GM20000 (cell line): ENCODE measurements at regions not wholly inside any gene's neighbourhood (a gene's known extent, or its start where the extent isn't known, plus 50 kb on each side); places are given as distances from the start of the nearest gene placed in this dataset.
"Not testable (repeated sequence)": the region's sequence is repeated elsewhere in the genome, so short reads cannot be mapped to it uniquely, and the experiment has no call there.

ENCODE experiments used
- DNase-seq: peaks from one replicate; pipeline ENCODE4 v3.0.0; 2012; ENCODE audit warnings: low spot score
- TF ChIP-seq, protein P1 (sequence below): IDR thresholded peaks from 2 replicates; pipeline ENCODE4 v1.5.1; 2012; ENCODE audit warnings: mild to moderate bottlenecking, control low read depth; ENCODE audit errors: extremely low read depth, missing control alignments

- peak; percentile 77 for DNase-seq
- TF ChIP-seq, protein P1, sequence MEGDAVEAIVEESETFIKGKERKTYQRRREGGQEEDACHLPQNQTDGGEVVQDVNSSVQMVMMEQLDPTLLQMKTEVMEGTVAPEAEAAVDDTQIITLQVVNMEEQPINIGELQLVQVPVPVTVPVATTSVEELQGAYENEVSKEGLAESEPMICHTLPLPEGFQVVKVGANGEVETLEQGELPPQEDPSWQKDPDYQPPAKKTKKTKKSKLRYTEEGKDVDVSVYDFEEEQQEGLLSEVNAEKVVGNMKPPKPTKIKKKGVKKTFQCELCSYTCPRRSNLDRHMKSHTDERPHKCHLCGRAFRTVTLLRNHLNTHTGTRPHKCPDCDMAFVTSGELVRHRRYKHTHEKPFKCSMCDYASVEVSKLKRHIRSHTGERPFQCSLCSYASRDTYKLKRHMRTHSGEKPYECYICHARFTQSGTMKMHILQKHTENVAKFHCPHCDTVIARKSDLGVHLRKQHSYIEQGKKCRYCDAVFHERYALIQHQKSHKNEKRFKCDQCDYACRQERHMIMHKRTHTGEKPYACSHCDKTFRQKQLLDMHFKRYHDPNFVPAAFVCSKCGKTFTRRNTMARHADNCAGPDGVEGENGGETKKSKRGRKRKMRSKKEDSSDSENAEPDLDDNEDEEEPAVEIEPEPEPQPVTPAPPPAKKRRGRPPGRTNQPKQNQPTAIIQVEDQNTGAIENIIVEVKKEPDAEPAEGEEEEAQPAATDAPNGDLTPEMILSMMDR, result no peak
Observed at GRCh38 chr6:27650620-27651370, 177.9 kb upstream of the ZNF184 start.

DNA sequence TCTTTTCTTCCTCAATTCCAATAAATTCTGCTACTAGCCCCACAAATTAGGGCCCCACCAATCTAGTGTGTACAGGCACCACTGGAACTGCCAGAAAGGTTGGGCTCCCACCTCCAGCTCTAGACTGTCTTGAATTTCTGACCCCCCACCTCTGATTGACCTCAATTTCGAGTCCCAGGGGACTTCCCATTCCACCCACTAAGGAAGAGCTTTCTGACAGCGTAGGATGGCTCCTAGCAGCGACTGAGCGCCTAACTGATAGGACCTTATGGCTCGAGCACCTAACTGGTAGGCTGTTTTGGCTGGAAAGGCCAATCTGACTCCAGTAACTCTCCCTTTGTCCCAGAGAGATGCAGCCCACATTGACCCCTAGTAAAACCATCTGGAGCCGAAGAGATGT, 171.6 kb upstream of the ZNF184 start:
- TF ChIP-seq, protein P1, result no peak
- DNase-seq, result no peak

GRCh38 chr6:27642744-27643456, 170.0 kb upstream of the ZNF184 start:
- TF ChIP-seq, protein P1, result no peak
- no peak for DNase-seq

DNA sequence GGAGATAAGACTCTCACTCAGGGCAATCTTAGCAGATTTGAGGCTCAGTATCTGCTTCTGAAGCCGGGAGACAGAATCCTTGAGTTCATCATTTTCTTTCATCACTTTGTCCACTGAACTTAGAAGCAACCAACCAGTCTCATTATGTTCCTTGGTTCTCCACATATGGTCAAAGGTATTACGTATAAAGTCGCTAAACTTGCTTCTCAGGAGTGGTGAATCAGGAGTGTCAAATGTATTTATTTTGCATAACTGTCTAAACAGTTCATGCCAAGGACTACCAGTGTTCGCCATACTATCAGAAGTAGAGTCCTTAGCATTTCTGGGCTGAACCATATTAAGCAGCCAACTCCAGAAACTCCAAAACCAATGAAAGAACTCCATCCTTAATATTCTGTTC, 163.0 kb upstream of the ZNF184 start:
- DNase-seq, result not testable (repeated sequence)

DNA sequence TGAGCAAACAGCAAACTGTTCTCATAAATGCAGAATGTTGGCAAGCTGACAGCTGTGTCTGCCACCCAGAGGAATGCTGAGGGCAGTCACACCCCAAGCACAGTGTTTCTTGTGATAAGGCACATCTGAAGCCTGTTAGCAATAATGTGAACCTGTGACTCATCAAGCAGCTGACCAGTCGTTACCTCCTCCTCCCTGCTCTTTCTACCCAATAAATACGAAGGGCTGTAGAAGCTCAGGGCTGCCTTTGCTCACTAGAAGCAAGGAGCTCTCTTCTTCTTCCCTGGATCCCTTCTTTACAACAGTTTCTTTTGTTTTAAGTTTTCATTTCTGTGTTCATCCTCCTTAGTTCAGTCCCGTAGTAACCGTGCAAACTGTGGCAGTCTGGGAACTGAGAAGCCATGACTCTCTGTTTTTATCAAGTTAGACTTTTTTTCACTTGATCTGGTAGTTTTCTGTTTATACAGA, 160.3 kb upstream of the ZNF184 start:
- not testable (repeated sequence) for DNase-seq

GRCh38 chr6:27631609-27631916, 158.7 kb upstream of the ZNF184 start:
- TF ChIP-seq, protein P1, result no peak
- no peak for DNase-seq

- DNase-seq, result peak; percentile 54
- TF ChIP-seq, protein P1, result no peak
Observed at GRCh38 chr6:27630727-27631608, 158.1 kb upstream of the ZNF184 start.

GRCh38 chr6:27624694-27625262, 151.9 kb upstream of the ZNF184 start:
- DNase-seq, result no peak
- TF ChIP-seq, protein P1, result no peak
